ENCODE measurements at regions not wholly inside any gene's neighbourhood (a gene's known extent, or its start where the extent isn't known, plus 50 kb on each side); places are given as distances from the start of the nearest gene placed in this dataset.

DNA sequence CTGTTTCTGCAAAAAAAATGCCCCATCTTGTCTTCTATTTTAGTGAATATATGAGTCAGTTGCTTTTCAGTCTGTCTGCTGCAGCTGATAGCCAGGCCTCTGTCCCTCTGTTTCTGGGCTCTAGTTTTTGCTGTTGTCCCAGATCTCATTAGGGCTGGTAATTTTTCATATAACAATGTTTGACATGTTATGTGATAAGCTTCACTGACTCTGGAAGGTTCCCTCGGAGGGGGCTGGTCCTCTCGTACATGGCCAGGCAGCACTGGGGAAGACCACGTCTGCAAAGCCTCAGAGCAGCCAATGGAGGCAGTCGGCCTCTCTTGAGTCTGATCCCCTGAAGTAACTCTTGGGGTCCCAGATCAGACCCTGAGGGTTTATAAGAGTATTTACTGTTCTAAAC, 223.8 kb downstream of the THBS2 start:
- no peak for DNase-seq (ENCODE audit: low spot score in 2 of 2)
- Histone ChIP-seq H3K27ac (no peak overlapping the region), H3K27me3 (no peaks in the 10 kb centered on the region), H3K9me3 (no peaks in the 10 kb centered on the region), H3K36me3 (no peaks in the 10 kb centered on the region), H3K4me1 (no peaks in the 10 kb centered on the region), H3K4me3 (no peak overlapping the region)
- 80 to 85% methylated on average over 4 of the region's 4 CpGs for WGBS, 2 donors
- TF ChIP-seq, protein P1, sequence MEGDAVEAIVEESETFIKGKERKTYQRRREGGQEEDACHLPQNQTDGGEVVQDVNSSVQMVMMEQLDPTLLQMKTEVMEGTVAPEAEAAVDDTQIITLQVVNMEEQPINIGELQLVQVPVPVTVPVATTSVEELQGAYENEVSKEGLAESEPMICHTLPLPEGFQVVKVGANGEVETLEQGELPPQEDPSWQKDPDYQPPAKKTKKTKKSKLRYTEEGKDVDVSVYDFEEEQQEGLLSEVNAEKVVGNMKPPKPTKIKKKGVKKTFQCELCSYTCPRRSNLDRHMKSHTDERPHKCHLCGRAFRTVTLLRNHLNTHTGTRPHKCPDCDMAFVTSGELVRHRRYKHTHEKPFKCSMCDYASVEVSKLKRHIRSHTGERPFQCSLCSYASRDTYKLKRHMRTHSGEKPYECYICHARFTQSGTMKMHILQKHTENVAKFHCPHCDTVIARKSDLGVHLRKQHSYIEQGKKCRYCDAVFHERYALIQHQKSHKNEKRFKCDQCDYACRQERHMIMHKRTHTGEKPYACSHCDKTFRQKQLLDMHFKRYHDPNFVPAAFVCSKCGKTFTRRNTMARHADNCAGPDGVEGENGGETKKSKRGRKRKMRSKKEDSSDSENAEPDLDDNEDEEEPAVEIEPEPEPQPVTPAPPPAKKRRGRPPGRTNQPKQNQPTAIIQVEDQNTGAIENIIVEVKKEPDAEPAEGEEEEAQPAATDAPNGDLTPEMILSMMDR (IDR thresholded peaks at IDR 0.05) = no peak
- TF ChIP-seq EP300 (IDR thresholded peaks at IDR 0.05) = no peak
- TF ChIP-seq POLR2A (IDR thresholded peaks at IDR 0.05) = no peak

DNA sequence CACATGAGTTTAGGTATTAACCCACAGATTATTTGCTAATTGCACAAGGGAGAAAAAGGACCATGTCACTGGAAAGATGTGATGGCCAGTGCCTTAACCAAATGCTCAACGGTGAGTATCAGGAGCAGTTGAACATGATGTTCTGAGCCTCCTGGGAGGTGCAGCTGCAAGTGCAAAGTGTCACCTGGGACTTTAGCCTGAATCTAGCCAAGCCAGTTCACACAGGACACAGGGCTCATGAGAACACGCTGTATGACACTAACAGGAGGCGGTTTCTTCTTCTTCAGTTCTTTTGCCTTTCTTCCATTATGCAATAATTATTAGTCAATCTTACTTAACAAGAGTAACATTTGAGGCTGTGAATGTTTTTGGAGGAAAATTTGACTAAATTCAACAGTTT, 225.3 kb downstream of the THBS2 start:
- no peak for DNase-seq (ENCODE audit: low spot score in 2 of 2)
- Histone ChIP-seq H3K4me1 (no peaks in the 10 kb centered on the region), H3K36me3 (no peaks in the 10 kb centered on the region), H3K27me3 (no peaks in the 10 kb centered on the region), H3K27ac (no peak overlapping the region), H3K9me3 (no peaks in the 10 kb centered on the region), H3K4me3 (no peak overlapping the region)
- WGBS, 2 donors = 89% methylated on average over 3 of the region's 3 CpGs
- no peak for TF ChIP-seq EP300 (IDR thresholded peaks at IDR 0.05)
- TF ChIP-seq, protein P1 (IDR thresholded peaks at IDR 0.05) = no peak
- no peak for TF ChIP-seq POLR2A (IDR thresholded peaks at IDR 0.05)

DNA sequence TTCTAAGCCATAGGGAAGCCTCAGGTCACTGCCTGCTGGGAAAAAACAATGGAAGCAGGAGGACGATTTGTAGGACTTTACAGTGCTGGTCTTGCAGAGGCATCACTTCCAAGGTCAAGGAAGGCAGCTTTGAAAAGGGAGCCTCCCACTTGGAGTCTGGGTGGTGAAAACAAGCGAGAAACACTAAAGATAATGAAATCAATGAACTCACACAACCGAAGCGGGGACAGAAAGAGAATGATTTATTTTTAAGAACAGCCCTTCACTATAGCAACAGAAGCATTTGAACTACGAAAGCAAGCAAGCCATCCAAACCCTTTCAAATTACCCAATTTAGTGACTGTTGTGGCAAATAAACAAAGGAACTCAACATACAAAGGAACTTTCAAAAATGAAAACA, 227.5 kb downstream of the THBS2 start:
- H3K9me3 ChIP-seq = no peaks in the 10 kb centered on the region
- TF ChIP-seq, protein P1 (IDR thresholded peaks at IDR 0.05) = no peak
- TF ChIP-seq POLR2A (IDR thresholded peaks at IDR 0.05) (no peak), EP300 (IDR thresholded peaks at IDR 0.05) (no peak)
- H3K4me1 ChIP-seq = no peaks in the 10 kb centered on the region
- peak overlapping the region in 2 of 4 donors; percentile 12 to 66 for H3K27ac ChIP-seq
- 33 to 42% methylated on average over 5 of the region's 5 CpGs for WGBS, 2 donors
- no peak overlapping the region for H3K4me3 ChIP-seq
- no peaks in the 10 kb centered on the region for H3K36me3 ChIP-seq
- no peak for DNase-seq (ENCODE audit: low spot score in 2 of 2)
- H3K27me3 ChIP-seq = no peaks in the 10 kb centered on the region

DNA sequence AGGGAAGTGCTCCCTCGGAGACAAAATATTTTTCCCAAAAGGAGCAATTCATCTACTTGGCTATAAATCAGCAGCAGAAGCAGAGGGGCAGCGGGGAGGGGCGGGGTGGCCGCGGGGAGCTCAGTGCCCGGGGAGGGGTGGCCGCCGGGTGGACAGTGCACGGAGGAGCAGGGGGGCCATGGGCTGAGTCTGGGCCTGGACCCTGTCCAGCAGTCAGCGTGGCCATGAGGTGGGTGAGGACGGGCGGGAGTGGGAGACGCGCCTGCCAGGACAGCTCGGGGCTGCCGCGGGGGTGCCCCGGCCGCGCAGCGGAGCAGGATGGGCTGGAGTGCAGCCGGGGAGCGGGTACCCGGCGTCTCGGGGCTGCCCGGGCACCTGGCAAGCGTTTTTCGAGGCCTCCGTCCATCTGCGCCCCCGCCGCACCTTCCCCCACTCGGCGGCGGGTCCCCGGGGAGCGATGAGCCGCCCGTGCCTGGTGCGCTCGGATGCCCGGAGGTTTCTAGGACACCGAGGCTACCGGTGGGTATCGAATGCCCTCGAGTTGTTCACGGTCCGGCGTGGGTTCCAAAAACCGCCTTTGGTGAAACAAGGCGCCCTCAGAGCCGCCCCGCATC, 229.5 kb downstream of the THBS2 start:
- H3K27ac ChIP-seq = no peak overlapping the region
- no peaks in the 10 kb centered on the region for H3K9me3 ChIP-seq
- H3K36me3 ChIP-seq = no peaks in the 10 kb centered on the region
- no peak for TF ChIP-seq EP300 (IDR thresholded peaks at IDR 0.05)
- no peak for TF ChIP-seq POLR2A (IDR thresholded peaks at IDR 0.05)
- TF ChIP-seq, protein P1 (IDR thresholded peaks at IDR 0.05) = no peak
- DNase-seq (ENCODE audit: low spot score in 2 of 2) = no peak
- WGBS, 2 donors = 85 to 94% methylated on average over 52 to 54 of the region's 54 CpGs
- no peak overlapping the region for H3K4me3 ChIP-seq
- H3K27me3 ChIP-seq = no peaks in the 10 kb centered on the region
- H3K4me1 ChIP-seq = no peaks in the 10 kb centered on the region

DNA sequence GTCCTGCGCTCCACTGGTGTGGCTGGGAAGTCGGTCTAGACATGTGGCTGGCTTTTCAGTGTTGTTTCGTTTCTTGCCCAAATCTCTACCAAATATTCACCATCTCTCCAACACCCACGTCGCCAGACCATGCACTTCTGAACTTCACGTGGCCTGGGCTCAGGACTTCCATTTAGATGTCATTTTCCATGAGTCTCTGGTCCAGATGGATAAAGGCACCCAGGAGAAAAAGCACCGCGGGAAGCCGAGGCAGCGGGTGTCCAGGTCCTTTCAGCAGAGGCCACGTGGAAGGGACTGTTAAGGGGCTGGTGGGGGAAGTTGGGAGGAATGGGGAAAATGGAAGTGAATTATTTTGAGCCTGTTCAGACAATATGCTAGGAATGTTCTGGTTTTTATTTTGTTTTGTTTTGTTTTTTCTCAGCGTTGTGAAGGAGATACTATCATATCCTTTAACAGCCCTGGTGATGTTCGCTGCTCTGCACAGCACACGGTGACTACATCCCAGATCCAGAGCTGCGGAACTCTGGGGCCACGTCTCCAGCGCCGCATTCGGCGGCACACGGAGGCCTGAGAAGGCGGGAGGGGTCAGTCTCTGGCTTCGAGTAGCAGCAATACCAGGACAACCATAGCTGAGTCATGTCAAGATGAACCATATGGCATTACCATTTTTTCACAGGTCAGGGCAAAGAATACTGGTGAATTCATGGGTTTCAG, 230.3 kb downstream of the THBS2 start:
- no peaks in the 10 kb centered on the region for H3K36me3 ChIP-seq
- H3K4me1 ChIP-seq = no peaks in the 10 kb centered on the region
- TF ChIP-seq POLR2A (IDR thresholded peaks at IDR 0.05) = no peak
- TF ChIP-seq, protein P1 (IDR thresholded peaks at IDR 0.05) = no peak
- no peak for TF ChIP-seq EP300 (IDR thresholded peaks at IDR 0.05)
- no peak for DNase-seq (ENCODE audit: low spot score in 2 of 2)
- 94 to 95% methylated on average over 23 of the region's 23 CpGs for WGBS, 2 donors
- no peak overlapping the region for H3K4me3 ChIP-seq
- H3K9me3 ChIP-seq = peaks cover 0 to under 1% (median 0%) of the 10 kb centered on the region in 4 donors
- H3K27ac ChIP-seq = no peak overlapping the region
- no peaks in the 10 kb centered on the region for H3K27me3 ChIP-seq

All from tibial nerve (tissue), 4 donors.